HEK293 (cell line): ENCODE measurements at regions not wholly inside any gene's neighbourhood (a gene's known extent, or its start where the extent isn't known, plus 50 kb on each side); places are given as distances from the start of the nearest gene placed in this dataset.
A peak's percentile ranks its signal among the peaks of the same experiment; 100 is the strongest.

Experiments
- CTCF ChIA-PET: fragments of 350-600 bp; formaldehyde crosslinking; extraction: SDS; loops from one replicate; lab custom pipeline; 2021; ENCODE audit warnings: antibody characterized with exemption; lab: Yijun Ruan, JAX
- POLR2A ChIA-PET: fragments of 300-600 bp; formaldehyde crosslinking; extraction: SDS; loops from one replicate; lab custom pipeline; 2020; ENCODE audit warnings: antibody characterized with exemption, inconsistent platforms; lab: Yijun Ruan, JAX
- H3K27ac ChIP-seq: fragments of 200-500 bp; sonication (Bioruptor generic); 2 replicates; pipeline ENCODE4 v1.5.1; 2014; ENCODE audit warnings: low read depth, low read length, control low read depth, inconsistent platforms; ENCODE audit errors: extremely low read depth
- H3K36me3 ChIP-seq, 2 experiments: fragments of 200-500 bp in 1 of 2; sonication (Bioruptor generic) in 1 of 2; 1 replicate in 1 of 2; 2 replicates in 1 of 2; pipeline ENCODE4 v1.5.1; 2014 to 2017; ENCODE audit warnings: inconsistent platforms in 2 of 2, low read length in 2 of 2; ENCODE audit not compliant: control insufficient read depth in 2 of 2, insufficient read depth in 1 of 2
- H3K4me1 ChIP-seq: fragments of 200-500 bp; sonication (Bioruptor generic); 2 replicates; pipeline ENCODE4 v1.5.1; 2014; ENCODE audit warnings: mild to moderate bottlenecking, low read length, inconsistent platforms; ENCODE audit not compliant: control insufficient read depth, insufficient read depth
- H3K4me3 ChIP-seq: 2 replicates; pipeline ENCODE4 v1.5.1; 2011; ENCODE audit warnings: low read depth, mild to moderate bottlenecking, control low read depth, low read length, moderate library complexity
- H3K9me3 ChIP-seq: fragments of 200-500 bp; sonication (Bioruptor generic); 2 replicates; pipeline ENCODE4 v1.5.1; 2014; ENCODE audit warnings: low read depth, low read length, inconsistent platforms; ENCODE audit not compliant: control insufficient read depth, insufficient read depth
- GFI1B ChIP-seq: fragments of 450-650 bp; formaldehyde crosslinking; IDR thresholded peaks from 2 replicates; pipeline ENCODE4 v1.5.1; 2016; ENCODE audit warnings: missing biosample characterization, missing genetic modification characterization
- KLF1 ChIP-seq: fragments of 450-650 bp; formaldehyde crosslinking; IDR thresholded peaks from 2 replicates; pipeline ENCODE4 v1.5.1; 2016; ENCODE audit warnings: missing biosample characterization, missing genetic modification characterization
- KLF9 ChIP-seq: fragments of 450-650 bp; formaldehyde crosslinking; IDR thresholded peaks from 2 replicates; pipeline ENCODE4 v1.5.1; 2016; ENCODE audit warnings: missing biosample characterization, missing genetic modification characterization, low read depth
- SCRT1 ChIP-seq: fragments of 450-650 bp; formaldehyde crosslinking; IDR thresholded peaks from 2 replicates; pipeline ENCODE4 v1.5.1; 2016; ENCODE audit warnings: missing biosample characterization, missing genetic modification characterization, borderline replicate concordance
- ZBTB20 ChIP-seq: fragments of 450-650 bp; formaldehyde crosslinking; IDR thresholded peaks from 2 replicates; pipeline ENCODE4 v1.5.1; 2016; ENCODE audit warnings: missing biosample characterization, missing genetic modification characterization
- ZFHX2 ChIP-seq: fragments of 450-650 bp; formaldehyde crosslinking; conservative IDR thresholded peaks from 2 replicates; pipeline ENCODE4 v1.5.1; 2016; ENCODE audit warnings: missing biosample characterization, missing genetic modification characterization
- ZNF121 ChIP-seq: fragments of 450-650 bp; formaldehyde crosslinking; IDR thresholded peaks from 2 replicates; pipeline ENCODE4 v1.5.1; 2016; ENCODE audit warnings: missing biosample characterization, missing genetic modification characterization
- ZNF157 ChIP-seq: fragments of 450-650 bp; formaldehyde crosslinking; IDR thresholded peaks from 2 replicates; pipeline ENCODE4 v1.5.1; 2016; ENCODE audit warnings: missing biosample characterization, missing genetic modification characterization
- ZNF211 ChIP-seq: fragments of 450-650 bp; formaldehyde crosslinking; IDR thresholded peaks from 2 replicates; pipeline ENCODE4 v1.5.1; 2016; ENCODE audit warnings: low read depth, missing biosample characterization, missing genetic modification characterization
- ZNF266 ChIP-seq: fragments of 450-650 bp; formaldehyde crosslinking; IDR thresholded peaks from 2 replicates; pipeline ENCODE4 v1.5.1; 2016; ENCODE audit warnings: missing biosample characterization, missing genetic modification characterization, low read depth
- ZNF404 ChIP-seq: fragments of 450-650 bp; formaldehyde crosslinking; IDR thresholded peaks from 2 replicates; pipeline ENCODE4 v1.5.1; 2017; ENCODE audit warnings: missing biosample characterization, missing genetic modification characterization
- ZNF423 ChIP-seq: fragments of 450-650 bp; formaldehyde crosslinking; IDR thresholded peaks from 2 replicates; pipeline ENCODE4 v1.5.1; 2016; ENCODE audit warnings: missing biosample characterization, missing genetic modification characterization
- ZNF558 ChIP-seq: fragments of 450-650 bp; formaldehyde crosslinking; IDR thresholded peaks from 2 replicates; pipeline ENCODE4 v1.5.1; 2016; ENCODE audit warnings: missing biosample characterization, missing genetic modification characterization
- ZNF585B ChIP-seq: fragments of 450-650 bp; formaldehyde crosslinking; IDR thresholded peaks from 2 replicates; pipeline ENCODE4 v1.5.1; 2016; ENCODE audit warnings: missing biosample characterization, missing genetic modification characterization
- ZNF654 ChIP-seq: fragments of 450-650 bp; formaldehyde crosslinking; IDR thresholded peaks from 2 replicates; pipeline ENCODE4 v1.5.1; 2016; ENCODE audit warnings: low read depth, missing biosample characterization, missing genetic modification characterization
- ZNF664 ChIP-seq: fragments of 450-650 bp; formaldehyde crosslinking; IDR thresholded peaks from 2 replicates; pipeline ENCODE4 v1.5.1; 2016; ENCODE audit warnings: missing biosample characterization, missing genetic modification characterization
- ZNF670 ChIP-seq: fragments of 450-650 bp; formaldehyde crosslinking; IDR thresholded peaks from 2 replicates; pipeline ENCODE4 v1.5.1; 2016; ENCODE audit warnings: missing biosample characterization, missing genetic modification characterization, low read depth
- ZNF701 ChIP-seq: fragments of 450-650 bp; formaldehyde crosslinking; IDR thresholded peaks from 2 replicates; pipeline ENCODE4 v1.5.1; 2016; ENCODE audit warnings: missing biosample characterization, missing genetic modification characterization
- ZNF792 ChIP-seq: fragments of 450-650 bp; formaldehyde crosslinking; IDR thresholded peaks from 2 replicates; pipeline ENCODE4 v1.5.1; 2016; ENCODE audit warnings: missing biosample characterization, missing genetic modification characterization
- ZSCAN18 ChIP-seq: fragments of 450-650 bp; formaldehyde crosslinking; IDR thresholded peaks from 2 replicates; pipeline ENCODE4 v1.5.1; 2016; ENCODE audit warnings: missing biosample characterization, missing genetic modification characterization
- TF ChIP-seq, protein P1 (sequence below): IDR thresholded peaks from 2 replicates; pipeline ENCODE4 v1.6.1; 2011; ENCODE audit warnings: mild to moderate bottlenecking, low read depth, low read length, borderline replicate concordance
- TF ChIP-seq, protein P2 (sequence below): fragments of 450-650 bp; formaldehyde crosslinking; IDR thresholded peaks from 2 replicates; pipeline ENCODE4 v1.5.1; 2016; ENCODE audit warnings: missing biosample characterization, missing genetic modification characterization
- TF ChIP-seq, protein P3 (sequence below): fragments of 450-650 bp; formaldehyde crosslinking; IDR thresholded peaks from 2 replicates; pipeline ENCODE4 v1.5.1; 2017; ENCODE audit warnings: missing biosample characterization, missing genetic modification characterization

DNA sequence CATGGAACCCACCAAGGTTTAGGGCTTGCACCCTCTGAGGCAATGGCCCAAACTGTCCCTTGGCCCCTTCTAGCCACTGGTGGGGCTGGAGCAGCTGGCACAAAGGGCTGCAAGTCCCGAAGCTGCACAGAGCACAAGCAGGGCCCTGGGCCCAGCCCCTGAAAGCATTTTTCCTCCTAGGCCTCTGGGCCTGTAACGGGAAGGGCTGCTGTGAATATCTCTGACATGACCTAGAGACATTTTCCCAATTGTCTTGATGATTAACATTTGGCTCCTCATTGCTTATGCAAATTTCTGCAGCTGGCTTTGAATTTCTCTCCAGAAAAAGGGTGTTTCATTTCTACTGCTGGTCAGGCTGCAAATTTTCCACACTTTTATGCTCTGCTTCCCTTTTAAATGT is 151.5 kb upstream of the CADPS start:
- H3K27ac ChIP-seq: no peak overlapping the region
- TF ChIP-seq ZNF121 (tag by site-specific recombination) (no peak), ZNF585B (tag by site-specific recombination) (0 out of 2 replicates have a peak, but pooled peaks have one; percentile 10)
- POLR2A ChIA-PET: no interaction called here
- H3K4me3 ChIP-seq: no peak overlapping the region
- CTCF ChIA-PET: no interaction called here
- no peaks in the 10 kb centered on the region for H3K4me1 ChIP-seq
- H3K9me3 ChIP-seq: no peaks in the 10 kb centered on the region
- no peaks in the 10 kb centered on the region for H3K36me3 ChIP-seq

DNA sequence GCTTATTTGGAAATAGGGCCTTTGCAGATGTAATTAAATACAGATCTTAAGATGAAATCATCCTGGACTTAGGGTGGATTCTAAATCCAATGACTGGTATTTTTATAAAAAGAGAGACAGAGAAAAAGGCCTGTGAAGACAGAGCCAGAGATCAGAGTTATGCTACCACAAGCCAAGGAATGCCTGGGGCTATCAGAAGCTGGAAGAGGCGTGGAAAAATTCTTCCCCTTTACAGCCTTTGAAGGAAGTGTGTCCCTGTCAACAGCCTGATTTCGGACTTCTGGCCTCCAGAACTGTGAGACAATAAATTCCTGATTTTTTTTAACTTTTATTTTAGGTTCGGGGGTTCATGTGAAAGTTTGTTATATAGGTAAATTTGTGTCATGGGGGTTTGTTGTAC is 154.1 kb upstream of the CADPS start:
- Histone ChIP-seq H3K4me1 (no peaks in the 10 kb centered on the region), H3K27ac (no peak overlapping the region), H3K9me3 (no peaks in the 10 kb centered on the region), H3K4me3 (no peak overlapping the region), H3K36me3 (no peaks in the 10 kb centered on the region)
- TF ChIP-seq ZNF157 (no peak), ZFHX2 (no peak), ZNF423 (tag by site-specific recombination) (no peak)
- POLR2A ChIA-PET: no interaction called here
- CTCF ChIA-PET: no interaction called here

DNA sequence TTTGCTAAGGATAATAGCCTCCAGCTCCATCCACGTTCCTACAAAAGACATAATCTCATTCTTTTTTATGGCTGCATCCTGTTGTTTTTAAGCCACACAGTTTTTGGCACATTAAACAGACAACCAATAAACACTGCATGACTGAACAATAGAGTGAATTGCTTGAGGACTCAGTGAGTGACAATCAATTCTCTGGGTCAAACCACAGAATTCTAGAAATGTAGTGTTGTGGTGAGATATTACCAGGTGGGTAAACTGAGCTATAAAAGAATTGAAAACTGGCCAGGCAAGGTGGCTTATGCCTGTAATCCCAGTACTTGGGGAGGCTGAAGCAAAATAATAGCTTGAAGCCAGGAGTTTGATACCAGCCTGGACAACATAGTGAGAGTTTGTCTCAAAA is 154.7 kb upstream of the CADPS start:
- CTCF ChIA-PET: no interaction called here
- no peaks in the 10 kb centered on the region for H3K9me3 ChIP-seq
- H3K27ac ChIP-seq: no peak overlapping the region
- TF ChIP-seq ZSCAN18 (tag by site-specific recombination): no peak
- no peak for TF ChIP-seq ZNF211 (tag by site-specific recombination)
- TF ChIP-seq, protein P1, sequence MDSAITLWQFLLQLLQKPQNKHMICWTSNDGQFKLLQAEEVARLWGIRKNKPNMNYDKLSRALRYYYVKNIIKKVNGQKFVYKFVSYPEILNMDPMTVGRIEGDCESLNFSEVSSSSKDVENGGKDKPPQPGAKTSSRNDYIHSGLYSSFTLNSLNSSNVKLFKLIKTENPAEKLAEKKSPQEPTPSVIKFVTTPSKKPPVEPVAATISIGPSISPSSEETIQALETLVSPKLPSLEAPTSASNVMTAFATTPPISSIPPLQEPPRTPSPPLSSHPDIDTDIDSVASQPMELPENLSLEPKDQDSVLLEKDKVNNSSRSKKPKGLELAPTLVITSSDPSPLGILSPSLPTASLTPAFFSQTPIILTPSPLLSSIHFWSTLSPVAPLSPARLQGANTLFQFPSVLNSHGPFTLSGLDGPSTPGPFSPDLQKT: no peak
- TF ChIP-seq ZNF654: no peak
- no peak for TF ChIP-seq ZNF701 (tag by site-specific recombination)
- TF ChIP-seq ZNF792: no peak
- TF ChIP-seq, protein P2, sequence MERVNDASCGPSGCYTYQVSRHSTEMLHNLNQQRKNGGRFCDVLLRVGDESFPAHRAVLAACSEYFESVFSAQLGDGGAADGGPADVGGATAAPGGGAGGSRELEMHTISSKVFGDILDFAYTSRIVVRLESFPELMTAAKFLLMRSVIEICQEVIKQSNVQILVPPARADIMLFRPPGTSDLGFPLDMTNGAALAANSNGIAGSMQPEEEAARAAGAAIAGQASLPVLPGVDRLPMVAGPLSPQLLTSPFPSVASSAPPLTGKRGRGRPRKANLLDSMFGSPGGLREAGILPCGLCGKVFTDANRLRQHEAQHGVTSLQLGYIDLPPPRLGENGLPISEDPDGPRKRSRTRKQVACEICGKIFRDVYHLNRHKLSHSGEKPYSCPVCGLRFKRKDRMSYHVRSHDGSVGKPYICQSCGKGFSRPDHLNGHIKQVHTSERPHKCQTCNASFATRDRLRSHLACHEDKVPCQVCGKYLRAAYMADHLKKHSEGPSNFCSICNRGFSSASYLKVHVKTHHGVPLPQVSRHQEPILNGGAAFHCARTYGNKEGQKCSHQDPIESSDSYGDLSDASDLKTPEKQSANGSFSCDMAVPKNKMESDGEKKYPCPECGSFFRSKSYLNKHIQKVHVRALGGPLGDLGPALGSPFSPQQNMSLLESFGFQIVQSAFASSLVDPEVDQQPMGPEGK (tag by site-specific recombination): no peak
- TF ChIP-seq ZNF404 (tag by site-specific recombination): no peak
- no peak for TF ChIP-seq KLF1 (tag by site-specific recombination)
- no peaks in the 10 kb centered on the region for H3K4me1 ChIP-seq
- no peak overlapping the region for H3K4me3 ChIP-seq
- POLR2A ChIA-PET: no interaction called here
- no peaks in the 10 kb centered on the region for H3K36me3 ChIP-seq

- POLR2A ChIA-PET: no interaction called here
- H3K27ac ChIP-seq: no peak overlapping the region
- H3K4me1 ChIP-seq: no peaks in the 10 kb centered on the region
- H3K9me3 ChIP-seq: no peaks in the 10 kb centered on the region
- no peaks in the 10 kb centered on the region for H3K36me3 ChIP-seq
- TF ChIP-seq SCRT1 (tag by site-specific recombination) (no peak), ZNF266 (tag by site-specific recombination) (no peak), ZNF558 (tag by site-specific recombination) (no peak), KLF9 (tag by site-specific recombination) (no peak), ZBTB20 (tag by site-specific recombination) (no peak), ZNF670 (tag by site-specific recombination) (no peak), ZNF664 (tag by site-specific recombination) (no peak), GFI1B (tag by site-specific recombination) (no peak)
- TF ChIP-seq, protein P3, sequence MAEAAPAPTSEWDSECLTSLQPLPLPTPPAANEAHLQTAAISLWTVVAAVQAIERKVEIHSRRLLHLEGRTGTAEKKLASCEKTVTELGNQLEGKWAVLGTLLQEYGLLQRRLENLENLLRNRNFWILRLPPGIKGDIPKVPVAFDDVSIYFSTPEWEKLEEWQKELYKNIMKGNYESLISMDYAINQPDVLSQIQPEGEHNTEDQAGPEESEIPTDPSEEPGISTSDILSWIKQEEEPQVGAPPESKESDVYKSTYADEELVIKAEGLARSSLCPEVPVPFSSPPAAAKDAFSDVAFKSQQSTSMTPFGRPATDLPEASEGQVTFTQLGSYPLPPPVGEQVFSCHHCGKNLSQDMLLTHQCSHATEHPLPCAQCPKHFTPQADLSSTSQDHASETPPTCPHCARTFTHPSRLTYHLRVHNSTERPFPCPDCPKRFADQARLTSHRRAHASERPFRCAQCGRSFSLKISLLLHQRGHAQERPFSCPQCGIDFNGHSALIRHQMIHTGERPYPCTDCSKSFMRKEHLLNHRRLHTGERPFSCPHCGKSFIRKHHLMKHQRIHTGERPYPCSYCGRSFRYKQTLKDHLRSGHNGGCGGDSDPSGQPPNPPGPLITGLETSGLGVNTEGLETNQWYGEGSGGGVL (tag by site-specific recombination): no peak
- H3K4me3 ChIP-seq: no peak overlapping the region
- CTCF ChIA-PET: no interaction called here
Measured at GRCh38 chr3:63030666-63031065, 155.4 kb upstream of the CADPS start.
